ENCODE measurements at regions not wholly inside any gene's neighbourhood (a gene's known extent, or its start where the extent isn't known, plus 50 kb on each side); places are given as distances from the start of the nearest gene placed in this dataset.

DNA sequence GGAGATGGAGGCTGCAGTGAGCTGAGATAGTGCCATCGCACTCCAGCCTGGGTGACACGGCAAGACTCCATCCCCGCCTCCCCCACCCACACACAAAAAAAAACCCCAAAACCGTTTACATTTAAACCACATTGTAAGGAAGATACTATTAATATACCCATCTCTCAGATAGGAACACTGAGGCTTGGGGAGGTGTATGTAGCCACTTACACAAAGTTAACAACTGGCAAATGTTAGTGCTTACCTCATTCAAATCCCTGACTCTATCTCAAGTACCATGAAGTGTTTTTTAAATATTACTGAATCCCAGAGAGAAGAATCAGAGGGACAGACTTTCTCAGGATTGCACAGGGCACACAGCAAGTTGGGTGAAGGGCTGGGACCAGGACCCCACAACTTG lies 164.5 kb downstream of the MIAT start:
- no peak overlapping the region for H3K4me3 Mint-ChIP-seq
- no peak for TF ChIP-seq EZH2 (IDR thresholded peaks at IDR 0.05; ENCODE audit: borderline replicate concordance, insufficient read depth, low read depth, low read length, poor library complexity, severe bottlenecking)
- TF ChIP-seq, protein P1, sequence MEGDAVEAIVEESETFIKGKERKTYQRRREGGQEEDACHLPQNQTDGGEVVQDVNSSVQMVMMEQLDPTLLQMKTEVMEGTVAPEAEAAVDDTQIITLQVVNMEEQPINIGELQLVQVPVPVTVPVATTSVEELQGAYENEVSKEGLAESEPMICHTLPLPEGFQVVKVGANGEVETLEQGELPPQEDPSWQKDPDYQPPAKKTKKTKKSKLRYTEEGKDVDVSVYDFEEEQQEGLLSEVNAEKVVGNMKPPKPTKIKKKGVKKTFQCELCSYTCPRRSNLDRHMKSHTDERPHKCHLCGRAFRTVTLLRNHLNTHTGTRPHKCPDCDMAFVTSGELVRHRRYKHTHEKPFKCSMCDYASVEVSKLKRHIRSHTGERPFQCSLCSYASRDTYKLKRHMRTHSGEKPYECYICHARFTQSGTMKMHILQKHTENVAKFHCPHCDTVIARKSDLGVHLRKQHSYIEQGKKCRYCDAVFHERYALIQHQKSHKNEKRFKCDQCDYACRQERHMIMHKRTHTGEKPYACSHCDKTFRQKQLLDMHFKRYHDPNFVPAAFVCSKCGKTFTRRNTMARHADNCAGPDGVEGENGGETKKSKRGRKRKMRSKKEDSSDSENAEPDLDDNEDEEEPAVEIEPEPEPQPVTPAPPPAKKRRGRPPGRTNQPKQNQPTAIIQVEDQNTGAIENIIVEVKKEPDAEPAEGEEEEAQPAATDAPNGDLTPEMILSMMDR (IDR thresholded peaks at IDR 0.05) = no peak
- Histone ChIP-seq H3K9me3 (ENCODE audit: control extremely low read depth in 1 of 3, control insufficient read depth in 2 of 3, insufficient read depth in 1 of 3, low read length in 2 of 3) (peaks cover 0 to 10% (median 10%) of the 10 kb centered on the region in 3 donors), H3K4me3 (ENCODE audit: control extremely low read depth in 1 of 5, extremely low read depth in 1 of 5, insufficient read depth in 1 of 5, low read depth in 2 of 5, low read length in 4 of 5) (no peak overlapping the region), H3K27ac (ENCODE audit: low read length in 2 of 2) (no peak overlapping the region), H3K4me1 (ENCODE audit: control insufficient read depth in 2 of 2, insufficient read depth in 2 of 2, low read length in 2 of 2) (no peaks in the 10 kb centered on the region), H3K36me3 (replicated peaks in 1 of 2; ENCODE audit: control extremely low read depth in 1 of 2, control insufficient read depth in 1 of 2, extremely low read depth in 1 of 2, insufficient read depth in 2 of 2, low read length in 1 of 2) (no peaks in the 10 kb centered on the region), H4K20me1 (ENCODE audit: control insufficient read depth, insufficient read depth, low read length, poor library complexity, severe bottlenecking) (no peaks in the 10 kb centered on the region), H3K79me2 (ENCODE audit: control insufficient read depth, insufficient read depth, low read length) (no peaks in the 10 kb centered on the region), H3K9ac (ENCODE audit: low read length) (no peak overlapping the region), H3K4me2 (replicated peaks; ENCODE audit: low read depth, low read length, poor library complexity, severe bottlenecking) (no peak overlapping the region), H2AFZ (ENCODE audit: insufficient read depth, low read depth, low read length, poor library complexity, severe bottlenecking) (no peak overlapping the region), H3K27me3 (replicated peaks in 1 of 4; ENCODE audit: control extremely low read depth in 1 of 4, control insufficient read depth in 3 of 4, insufficient read depth in 4 of 4, low read length in 3 of 4) (no peaks in the 10 kb centered on the region)
- WGBS (ENCODE audit: insufficient coverage) = no CpG with 5 or more reads among the region's 4 CpGs
- H3K4me1 Mint-ChIP-seq = no peaks in the 10 kb centered on the region
- H3K27ac Mint-ChIP-seq = no peak overlapping the region
- POLR2A ChIA-PET = no interaction called here
- intact Hi-C loops (cut with micrococcal nuclease) = no loop called here
- ATAC-seq (ENCODE audit: low read depth) = no peak
- CTCF ChIA-PET = no interaction called here
- H3K27me3 Mint-ChIP-seq = no peaks in the 10 kb centered on the region
- no peak for DNase-seq
- peaks cover 7% of the 10 kb centered on the region for H3K9me3 Mint-ChIP-seq (ENCODE audit: insufficient read depth)

DNA sequence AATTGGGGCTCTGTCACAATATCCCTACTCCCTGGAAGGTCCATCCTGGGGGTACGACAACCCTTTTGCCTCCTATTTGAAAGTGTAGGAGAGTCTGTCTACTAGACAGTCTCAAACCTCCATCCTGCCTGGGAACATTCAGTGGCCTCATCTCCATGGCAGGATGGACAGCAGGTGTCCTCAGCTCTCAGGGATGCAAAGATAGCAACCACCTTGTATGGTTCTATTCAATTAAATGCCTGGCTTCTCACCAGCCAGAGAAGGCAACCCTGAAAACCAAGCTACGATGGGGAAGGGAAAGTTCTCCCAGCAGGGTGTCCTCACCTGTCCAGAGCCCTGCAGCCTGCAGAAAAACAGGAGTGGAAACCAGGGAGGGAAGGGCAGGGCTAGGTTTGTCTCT lies 164.9 kb downstream of the MIAT start:
- Histone ChIP-seq H3K36me3 (replicated peaks in 1 of 2; ENCODE audit: control extremely low read depth in 1 of 2, control insufficient read depth in 1 of 2, extremely low read depth in 1 of 2, insufficient read depth in 2 of 2, low read length in 1 of 2) (no peaks in the 10 kb centered on the region), H3K27me3 (replicated peaks in 1 of 4; ENCODE audit: control extremely low read depth in 1 of 4, control insufficient read depth in 3 of 4, insufficient read depth in 4 of 4, low read length in 3 of 4) (no peaks in the 10 kb centered on the region), H2AFZ (ENCODE audit: insufficient read depth, low read depth, low read length, poor library complexity, severe bottlenecking) (no peak overlapping the region), H3K9ac (ENCODE audit: low read length) (no peak overlapping the region), H3K4me1 (ENCODE audit: control insufficient read depth in 2 of 2, insufficient read depth in 2 of 2, low read length in 2 of 2) (no peaks in the 10 kb centered on the region), H4K20me1 (ENCODE audit: control insufficient read depth, insufficient read depth, low read length, poor library complexity, severe bottlenecking) (no peaks in the 10 kb centered on the region), H3K4me3 (ENCODE audit: control extremely low read depth in 1 of 5, extremely low read depth in 1 of 5, insufficient read depth in 1 of 5, low read depth in 2 of 5, low read length in 4 of 5) (no peak overlapping the region), H3K27ac (ENCODE audit: low read length in 2 of 2) (no peak overlapping the region), H3K4me2 (replicated peaks; ENCODE audit: low read depth, low read length, poor library complexity, severe bottlenecking) (no peak overlapping the region), H3K9me3 (ENCODE audit: control extremely low read depth in 1 of 3, control insufficient read depth in 2 of 3, insufficient read depth in 1 of 3, low read length in 2 of 3) (peaks cover 0 to 10% (median 9%) of the 10 kb centered on the region in 3 donors), H3K79me2 (ENCODE audit: control insufficient read depth, insufficient read depth, low read length) (no peaks in the 10 kb centered on the region)
- peaks cover 7% of the 10 kb centered on the region for H3K9me3 Mint-ChIP-seq (ENCODE audit: insufficient read depth)
- TF ChIP-seq EZH2 (IDR thresholded peaks at IDR 0.05; ENCODE audit: borderline replicate concordance, insufficient read depth, low read depth, low read length, poor library complexity, severe bottlenecking) = no peak
- TF ChIP-seq, protein P1 (IDR thresholded peaks at IDR 0.05) = no peak
- H3K4me3 Mint-ChIP-seq = no peak overlapping the region
- WGBS (ENCODE audit: insufficient coverage) = no CpG with 5 or more reads among the region's 2 CpGs
- no peaks in the 10 kb centered on the region for H3K4me1 Mint-ChIP-seq
- intact Hi-C loops (cut with micrococcal nuclease) = no loop called here
- ChIA-PET POLR2A (no interaction called here), CTCF (no interaction called here)
- no peak for ATAC-seq (ENCODE audit: low read depth)
- no peaks in the 10 kb centered on the region for H3K27me3 Mint-ChIP-seq
- no peak overlapping the region for H3K27ac Mint-ChIP-seq
- no peak for DNase-seq
